GM12875 (cell line): ENCODE measurements at regions not wholly inside any gene's neighbourhood (a gene's known extent, or its start where the extent isn't known, plus 50 kb on each side); places are given as distances from the start of the nearest gene placed in this dataset.

Experiments
- H3K4me3 ChIP-seq: one replicate; pipeline ENCODE4 v1.5.1; 2011; ENCODE audit warnings: low read depth, low read length, control low read depth
- CTCF ChIP-seq: IDR thresholded peaks from 2 replicates; pipeline ENCODE4 v1.5.1; 2011; ENCODE audit warnings: low read depth, mild to moderate bottlenecking, control low read depth, inconsistent platforms, low read length, moderate library complexity, borderline replicate concordance; ENCODE audit not compliant: insufficient read depth

DNA sequence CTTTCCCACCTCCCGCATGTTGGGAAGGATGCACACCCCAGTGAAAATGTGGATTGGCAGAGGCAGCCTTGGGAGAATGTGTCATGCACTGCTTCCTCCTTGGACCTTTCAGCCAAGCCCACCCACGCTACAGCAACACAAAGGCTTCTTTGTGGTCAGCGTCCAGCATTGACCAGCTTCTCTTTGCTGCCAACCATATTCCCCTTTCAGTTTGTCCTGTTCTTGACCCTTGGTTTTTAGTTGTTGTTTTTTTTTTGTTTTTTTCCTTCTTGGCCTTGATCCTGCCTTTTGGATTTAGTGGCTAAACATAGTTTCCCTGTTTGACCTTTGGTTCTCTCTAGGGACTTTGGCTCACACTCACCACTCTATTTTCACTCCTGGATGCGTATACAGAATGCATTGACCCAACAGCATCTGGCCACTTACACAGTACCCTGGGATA is 573.6 kb downstream of the INSC start:
- no peak overlapping the region for H3K4me3 ChIP-seq
- TF ChIP-seq CTCF, result no peak

DNA sequence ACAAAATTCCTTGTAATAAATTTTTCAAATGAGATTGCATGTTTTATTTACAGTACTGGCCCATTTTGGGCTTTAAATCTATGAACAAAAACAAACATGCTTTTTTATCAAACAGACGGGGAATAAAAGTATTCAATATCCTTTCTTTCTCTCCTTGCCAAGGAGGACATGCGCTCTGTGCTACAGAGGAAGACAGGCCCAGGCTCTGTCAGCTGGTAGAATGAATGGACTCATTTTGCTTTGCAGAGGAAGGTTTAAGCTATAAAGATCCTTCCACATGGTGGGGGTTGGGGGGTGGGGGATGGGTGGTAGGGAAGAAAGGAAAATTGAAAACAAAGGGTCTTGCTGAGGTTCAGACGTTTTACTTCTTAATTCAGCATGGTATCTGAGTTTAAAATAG is 575.6 kb downstream of the INSC start:
- no peak for TF ChIP-seq CTCF
- H3K4me3 ChIP-seq, result no peak overlapping the region

- TF ChIP-seq CTCF, result no peak
- H3K4me3 ChIP-seq, result no peak overlapping the region
Observed at GRCh38 chr11:15692739-15693138, 578.0 kb downstream of the INSC start.

GRCh38 chr11:15695096-15695721 is 580.5 kb downstream of the INSC start:
- no peak overlapping the region for H3K4me3 ChIP-seq
- TF ChIP-seq CTCF, result no peak

DNA sequence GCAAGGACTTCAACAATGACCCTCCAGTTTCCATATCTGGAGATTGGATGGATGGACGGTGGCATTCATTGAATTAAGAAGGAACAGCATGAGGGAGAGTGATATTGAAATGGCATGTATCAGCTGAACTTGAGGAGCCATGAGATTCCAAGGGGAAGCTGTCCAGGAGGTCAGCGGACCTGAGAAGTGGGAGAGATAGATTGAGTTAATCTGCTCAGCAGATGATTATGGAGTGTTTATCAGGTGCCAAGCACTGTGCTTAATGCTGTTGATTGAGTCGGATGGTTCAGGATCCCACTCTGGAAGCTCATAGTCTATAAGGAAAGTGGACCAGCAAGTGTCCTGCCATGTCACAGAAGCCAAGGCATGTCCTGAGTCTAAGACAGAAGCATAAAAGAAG is 581.3 kb downstream of the INSC start:
- H3K4me3 ChIP-seq, result no peak overlapping the region
- TF ChIP-seq CTCF, result no peak

DNA sequence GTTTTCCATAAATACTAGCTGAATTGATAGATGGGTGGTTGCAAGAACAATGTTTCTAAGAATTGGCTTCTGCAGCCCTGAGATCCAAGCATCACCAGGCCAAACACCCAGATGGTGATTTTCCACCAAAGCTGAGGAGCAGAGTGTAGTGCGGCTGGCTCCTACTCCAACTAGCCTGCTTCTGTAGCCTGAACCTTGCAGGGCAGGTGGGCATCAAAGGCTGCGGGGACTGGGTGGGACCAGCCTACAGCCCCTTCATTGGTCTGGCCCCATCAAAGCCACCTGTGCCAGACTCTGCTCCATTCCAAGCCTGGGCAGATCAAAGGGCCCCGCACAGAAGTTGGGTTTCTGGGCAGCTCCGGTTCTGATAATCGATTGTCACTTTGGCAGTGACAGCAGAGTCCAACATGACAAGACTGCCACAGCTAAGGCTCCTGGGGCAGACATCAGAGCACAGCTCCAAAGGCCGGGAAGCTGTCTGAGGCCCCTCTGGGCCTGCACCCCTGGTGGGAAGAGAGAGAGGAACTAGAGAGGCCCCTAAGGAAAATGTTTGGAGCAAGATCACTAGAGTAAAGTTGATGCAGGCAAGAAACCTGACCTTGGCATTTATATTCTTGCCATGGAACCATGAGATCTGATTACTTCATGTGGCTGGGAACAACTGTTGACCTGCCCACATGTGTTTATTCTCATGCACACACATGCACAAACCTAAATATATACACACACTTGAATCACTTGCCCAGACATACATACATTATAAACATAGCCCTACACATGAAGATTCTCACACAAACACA is 582.9 kb downstream of the INSC start:
- no peak overlapping the region for H3K4me3 ChIP-seq
- no peak for TF ChIP-seq CTCF

DNA sequence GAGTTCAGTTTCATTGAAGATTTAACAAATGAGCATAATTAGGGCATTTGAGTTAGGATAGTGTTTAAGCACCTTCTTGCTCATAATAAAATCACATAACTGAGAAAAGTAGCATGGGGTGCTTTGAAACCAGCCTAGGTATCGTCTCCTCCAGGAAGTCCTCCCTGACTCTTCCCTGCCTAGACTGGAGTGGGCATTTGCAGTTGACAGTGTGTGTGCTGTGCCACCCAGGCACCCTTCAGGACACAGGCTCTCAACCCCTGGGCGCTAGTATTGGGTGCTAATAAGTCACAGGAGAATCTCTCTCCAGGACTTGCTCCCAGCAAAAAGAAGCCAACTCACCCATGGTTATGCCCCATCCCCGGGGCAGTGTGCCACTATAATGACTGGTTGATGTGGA is 584.1 kb downstream of the INSC start:
- no peak for TF ChIP-seq CTCF
- H3K4me3 ChIP-seq, result no peak overlapping the region
